SK-N-MC (cell line): ENCODE measurements at regions not wholly inside any gene's neighbourhood (a gene's known extent, or its start where the extent isn't known, plus 50 kb on each side); places are given as distances from the start of the nearest gene placed in this dataset.

Experiments used
- DNase-seq: peaks from one replicate; pipeline ENCODE4 v3.0.0-alpha.2; 2011; ENCODE audit warnings: low read depth, low spot score
- H3K27ac ChIP-seq: fragments of 200-600 bp; sonication (generic); 2 replicates; pipeline ENCODE4 v1.5.1; 2016; ENCODE audit warnings: mixed run types
- H3K36me3 ChIP-seq: fragments of 200-600 bp; sonication (generic); 2 replicates; pipeline ENCODE4 v1.6.1; 2017; ENCODE audit warnings: antibody characterized with exemption, low read length, mixed read lengths; ENCODE audit not compliant: insufficient read depth
- H3K4me3 ChIP-seq: fragments of 200-600 bp; sonication (generic); 2 replicates; pipeline ENCODE4 v1.5.1; 2016
- H3K9ac ChIP-seq: fragments of 200-600 bp; sonication (generic); 2 replicates; pipeline ENCODE4 v1.8.0; 2017; ENCODE audit warnings: mixed run types, mixed read lengths; ENCODE audit not compliant: insufficient read length
- H3K9me3 ChIP-seq: fragments of 200-600 bp; sonication (generic); 2 replicates; pipeline ENCODE4 v1.6.1; 2017; ENCODE audit warnings: low read depth, mild to moderate bottlenecking, antibody characterized with exemption, low read length, moderate library complexity, mixed read lengths
- EZH2 ChIP-seq: fragments of 200-600 bp; sonication (generic); IDR thresholded peaks from one replicate; pipeline ENCODE4 v1.6.1; 2017; ENCODE audit warnings: antibody characterized with exemption
- FOXP2 ChIP-seq: optimal IDR thresholded peaks from 2 replicates; pipeline ENCODE3; 2011; ENCODE audit warnings: mild to moderate bottlenecking, moderate library complexity; ENCODE audit not compliant: insufficient read depth; ENCODE audit errors: extremely low read length, control extremely low read depth
- POLR2AphosphoS5 ChIP-seq: IDR thresholded peaks from 2 replicates; pipeline ENCODE4 v1.6.1; 2012; ENCODE audit warnings: mild to moderate bottlenecking, low read depth, low read length, borderline replicate concordance

GRCh38 chr4:126702747-126703146 is 930.0 kb upstream of the INTU start:
- Histone ChIP-seq H3K4me3 (no peak overlapping the region), H3K36me3 (no peaks in the 10 kb centered on the region), H3K9ac (no peak overlapping the region), H3K27ac (no peak overlapping the region), H3K9me3 (no peaks in the 10 kb centered on the region)
- no peak for DNase-seq
- no peak for TF ChIP-seq FOXP2
- no peak for TF ChIP-seq POLR2AphosphoS5
- TF ChIP-seq EZH2: no peak

GRCh38 chr4:126705266-126705665 is 927.5 kb upstream of the INTU start:
- no peak for DNase-seq
- H3K4me3 ChIP-seq: no peak overlapping the region
- H3K9me3 ChIP-seq: no peaks in the 10 kb centered on the region
- no peak for TF ChIP-seq FOXP2
- no peak for TF ChIP-seq EZH2
- no peak for TF ChIP-seq POLR2AphosphoS5
- H3K9ac ChIP-seq: no peak overlapping the region
- H3K36me3 ChIP-seq: no peaks in the 10 kb centered on the region
- H3K27ac ChIP-seq: no peak overlapping the region

GRCh38 chr4:126708716-126709115 is 924.0 kb upstream of the INTU start:
- DNase-seq: no peak
- Histone ChIP-seq H3K4me3 (no peak overlapping the region), H3K36me3 (no peaks in the 10 kb centered on the region), H3K27ac (no peak overlapping the region), H3K9me3 (no peaks in the 10 kb centered on the region), H3K9ac (no peak overlapping the region)
- TF ChIP-seq EZH2 (no peak), FOXP2 (no peak), POLR2AphosphoS5 (no peak)

- no peaks in the 10 kb centered on the region for H3K36me3 ChIP-seq
- no peak overlapping the region for H3K9ac ChIP-seq
- no peak for TF ChIP-seq FOXP2
- no peak for TF ChIP-seq POLR2AphosphoS5
- TF ChIP-seq EZH2: no peak
- DNase-seq: no peak
- H3K4me3 ChIP-seq: no peak overlapping the region
- H3K27ac ChIP-seq: no peak overlapping the region
- H3K9me3 ChIP-seq: no peaks in the 10 kb centered on the region
Measured at GRCh38 chr4:126710935-126711334, 921.8 kb upstream of the INTU start.

- Histone ChIP-seq H3K9me3 (no peaks in the 10 kb centered on the region), H3K4me3 (no peak overlapping the region), H3K36me3 (no peaks in the 10 kb centered on the region), H3K9ac (no peak overlapping the region), H3K27ac (no peak overlapping the region)
- no peak for TF ChIP-seq FOXP2
- TF ChIP-seq POLR2AphosphoS5: no peak
- no peak for TF ChIP-seq EZH2
- no peak for DNase-seq
Measured at GRCh38 chr4:126715067-126715466, 917.7 kb upstream of the INTU start.

- Histone ChIP-seq H3K9ac (no peak overlapping the region), H3K36me3 (no peaks in the 10 kb centered on the region), H3K9me3 (no peaks in the 10 kb centered on the region), H3K4me3 (no peak overlapping the region), H3K27ac (no peak overlapping the region)
- no peak for TF ChIP-seq FOXP2
- TF ChIP-seq POLR2AphosphoS5: no peak
- no peak for TF ChIP-seq EZH2
- DNase-seq: no peak
Measured at GRCh38 chr4:126715681-126716080, 917.1 kb upstream of the INTU start.

GRCh38 chr4:126718136-126718535 is 914.6 kb upstream of the INTU start:
- Histone ChIP-seq H3K4me3 (no peak overlapping the region), H3K27ac (no peak overlapping the region), H3K9ac (no peak overlapping the region), H3K36me3 (peaks cover 5% of the 10 kb centered on the region), H3K9me3 (no peaks in the 10 kb centered on the region)
- no peak for DNase-seq
- TF ChIP-seq FOXP2 (no peak), POLR2AphosphoS5 (no peak), EZH2 (no peak)

GRCh38 chr4:126719852-126720251 is 912.9 kb upstream of the INTU start:
- peak overlapping the region; percentile 28 for H3K9ac ChIP-seq
- H3K9me3 ChIP-seq: no peaks in the 10 kb centered on the region

GRCh38 chr4:126725906-126726305 is 906.9 kb upstream of the INTU start:
- no peak; the same call in 1 of the 2 replicates for TF ChIP-seq POLR2AphosphoS5
- TF ChIP-seq EZH2: no peak
- no peak for TF ChIP-seq FOXP2
- peak; percentile 61 for DNase-seq
- Histone ChIP-seq H3K9me3 (no peaks in the 10 kb centered on the region), H3K9ac (no peak overlapping the region), H3K4me3 (peak overlapping the region; percentile 0; the same call in 1 of the 2 replicates), H3K27ac (peak overlapping the region; percentile 53), H3K36me3 (peaks cover 5% of the 10 kb centered on the region)

More at GRCh38 chr4:126719852-126720251, 912.9 kb upstream of the INTU start:
- peak; percentile 28 for DNase-seq
- H3K27ac ChIP-seq: peak overlapping the region; percentile 90
- H3K36me3 ChIP-seq: peaks cover 5% of the 10 kb centered on the region
- H3K4me3 ChIP-seq: peak overlapping the region; percentile 38
- TF ChIP-seq FOXP2 (no peak), POLR2AphosphoS5 (no peak), EZH2 (no peak)

- no peak for TF ChIP-seq FOXP2
- TF ChIP-seq EZH2: no peak
- no peak for TF ChIP-seq POLR2AphosphoS5
- Histone ChIP-seq H3K9me3 (no peaks in the 10 kb centered on the region), H3K27ac (peak overlapping the region; percentile 2; the same call in 1 of the 2 replicates), H3K4me3 (no peak overlapping the region), H3K9ac (no peak overlapping the region), H3K36me3 (peaks cover 4% of the 10 kb centered on the region)
- DNase-seq: no peak
Measured at GRCh38 chr4:126727461-126727860, 905.3 kb upstream of the INTU start.
